IPS-15b (cell line): ENCODE measurements at regions not wholly inside any gene's neighbourhood (a gene's known extent, or its start where the extent isn't known, plus 50 kb on each side); places are given as distances from the start of the nearest gene placed in this dataset.
"Not testable (repeated sequence)": the region's sequence is repeated elsewhere in the genome, so short reads cannot be mapped to it uniquely, and the experiment has no call there.

Experiments
- H3K27me3 ChIP-seq: one replicate; pipeline ENCODE4 v1.6.1; 2013; ENCODE audit warnings: low read length; ENCODE audit not compliant: control insufficient read depth, insufficient read depth
- H3K36me3 ChIP-seq: one replicate; pipeline ENCODE4 v1.6.1; 2013; ENCODE audit warnings: low read length; ENCODE audit not compliant: control insufficient read depth, insufficient read depth
- H3K4me1 ChIP-seq: one replicate; pipeline ENCODE4 v1.6.1; 2013; ENCODE audit warnings: mild to moderate bottlenecking, low read length; ENCODE audit not compliant: control insufficient read depth, insufficient read depth
- H3K4me3 ChIP-seq: one replicate; pipeline ENCODE4 v1.5.1; 2013; ENCODE audit warnings: low read depth, low read length
- H3K9ac ChIP-seq: one replicate; pipeline ENCODE4 v1.6.1; 2013; ENCODE audit warnings: low read depth, mild to moderate bottlenecking, low read length
- H3K9me3 ChIP-seq: one replicate; pipeline ENCODE4 v1.6.1; 2013; ENCODE audit warnings: mild to moderate bottlenecking, low read length; ENCODE audit not compliant: control insufficient read depth, insufficient read depth

DNA sequence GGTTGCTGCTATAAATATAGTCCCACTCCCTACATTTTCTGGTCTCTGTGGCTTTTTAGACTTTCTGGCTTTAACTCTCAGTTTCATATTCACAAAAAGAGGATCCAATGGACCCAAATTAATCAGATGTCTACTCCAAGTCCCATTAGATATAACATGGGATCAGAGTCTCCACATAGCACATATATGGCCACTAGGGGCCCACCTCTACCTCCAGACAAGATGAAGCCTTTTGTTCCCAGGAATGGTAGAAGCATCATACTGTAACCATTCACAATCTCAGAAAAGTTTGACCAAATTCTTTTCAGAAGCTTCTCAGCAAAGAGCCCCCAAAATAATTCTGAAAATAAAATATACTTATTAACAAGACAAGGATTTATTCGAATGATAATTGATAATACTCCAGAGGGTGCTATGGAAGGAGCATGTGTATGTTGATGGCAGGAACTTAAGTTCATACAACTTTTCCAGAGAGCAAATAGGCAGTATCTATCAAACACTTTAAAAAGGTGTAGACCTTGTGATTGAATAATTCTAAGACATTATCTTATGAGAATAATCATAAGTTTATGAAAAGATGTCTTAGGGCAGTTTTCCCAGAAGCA is 382.3 kb upstream of the CRIM1 start:
- no peaks in the 10 kb centered on the region for H3K27me3 ChIP-seq
- no peaks in the 10 kb centered on the region for H3K4me1 ChIP-seq
- no peaks in the 10 kb centered on the region for H3K36me3 ChIP-seq
- no peak overlapping the region for H3K9ac ChIP-seq
- no peaks in the 10 kb centered on the region for H3K9me3 ChIP-seq
- no peak overlapping the region for H3K4me3 ChIP-seq

DNA sequence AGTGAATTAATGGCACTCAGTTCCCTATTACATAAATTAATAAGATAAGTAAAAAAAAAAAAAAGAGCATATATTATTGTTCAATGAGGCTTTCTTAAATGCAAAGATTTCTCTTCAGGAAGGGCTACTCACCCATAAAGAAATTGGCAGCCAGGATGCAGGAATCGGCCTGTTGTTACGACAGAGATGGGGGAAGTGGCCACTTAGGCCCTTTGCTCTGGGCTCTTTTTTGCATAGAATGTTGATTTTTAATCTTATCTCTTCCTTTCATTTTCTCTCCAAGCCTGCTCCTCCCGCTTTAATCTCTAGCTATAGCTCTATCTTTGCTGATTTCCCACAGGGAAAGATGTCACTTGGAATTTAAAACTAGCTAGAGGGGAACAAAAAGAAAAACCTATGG is 391.8 kb upstream of the CRIM1 start:
- no peak overlapping the region for H3K9ac ChIP-seq
- H3K9me3 ChIP-seq = no peaks in the 10 kb centered on the region
- no peak overlapping the region for H3K4me3 ChIP-seq
- no peaks in the 10 kb centered on the region for H3K4me1 ChIP-seq
- no peaks in the 10 kb centered on the region for H3K36me3 ChIP-seq
- H3K27me3 ChIP-seq = no peaks in the 10 kb centered on the region

DNA sequence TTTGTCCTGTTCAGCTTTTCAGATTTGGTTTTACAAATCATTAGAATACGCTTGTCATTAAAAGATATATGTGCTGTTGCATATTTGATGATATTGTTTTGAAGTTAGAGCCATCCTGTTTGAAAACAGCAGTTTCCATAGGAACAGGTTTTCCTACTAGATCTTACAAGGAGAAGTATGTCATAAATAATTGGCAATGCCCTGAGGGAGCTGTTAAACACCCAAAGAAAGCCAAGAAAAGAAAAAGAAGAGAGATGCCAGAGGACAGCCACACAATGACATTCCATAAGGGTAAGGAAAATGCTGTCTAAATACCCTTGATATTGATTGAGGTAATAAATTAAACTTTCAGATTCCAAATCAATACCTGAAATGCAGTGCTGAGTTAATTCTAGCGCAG is 392.2 kb upstream of the CRIM1 start:
- no peaks in the 10 kb centered on the region for H3K9me3 ChIP-seq
- no peak overlapping the region for H3K9ac ChIP-seq
- no peak overlapping the region for H3K4me3 ChIP-seq
- no peaks in the 10 kb centered on the region for H3K4me1 ChIP-seq
- H3K36me3 ChIP-seq = no peaks in the 10 kb centered on the region
- no peaks in the 10 kb centered on the region for H3K27me3 ChIP-seq

DNA sequence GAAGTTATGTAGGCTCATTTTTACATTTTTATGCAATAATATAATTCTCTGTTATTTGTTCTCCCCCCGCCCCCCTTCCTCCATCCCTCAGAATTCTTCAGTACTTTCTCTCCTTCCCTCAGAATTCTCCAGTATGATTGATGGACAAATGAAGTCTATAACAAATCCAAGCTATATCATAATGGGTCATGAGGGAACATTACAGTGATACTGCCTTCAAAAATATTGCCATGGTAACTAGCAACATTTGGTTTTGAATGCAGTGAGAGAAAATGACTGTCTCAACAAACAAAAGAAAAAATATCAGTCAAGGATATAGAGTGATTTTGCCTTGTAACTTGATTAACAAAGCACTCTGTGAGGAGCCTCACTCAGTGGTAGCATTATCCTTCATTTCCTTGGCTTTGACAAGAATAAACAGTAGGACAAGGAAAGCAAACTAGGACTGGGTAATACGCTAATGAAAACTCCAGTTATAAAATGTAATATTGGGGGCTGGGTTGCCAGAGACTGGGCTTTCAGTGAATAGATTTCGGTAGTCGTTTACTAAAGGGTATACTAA is 392.9 kb upstream of the CRIM1 start:
- Histone ChIP-seq H3K36me3 (no peaks in the 10 kb centered on the region), H3K27me3 (no peaks in the 10 kb centered on the region), H3K9ac (no peak overlapping the region), H3K4me3 (no peak overlapping the region), H3K4me1 (no peaks in the 10 kb centered on the region), H3K9me3 (no peaks in the 10 kb centered on the region)

DNA sequence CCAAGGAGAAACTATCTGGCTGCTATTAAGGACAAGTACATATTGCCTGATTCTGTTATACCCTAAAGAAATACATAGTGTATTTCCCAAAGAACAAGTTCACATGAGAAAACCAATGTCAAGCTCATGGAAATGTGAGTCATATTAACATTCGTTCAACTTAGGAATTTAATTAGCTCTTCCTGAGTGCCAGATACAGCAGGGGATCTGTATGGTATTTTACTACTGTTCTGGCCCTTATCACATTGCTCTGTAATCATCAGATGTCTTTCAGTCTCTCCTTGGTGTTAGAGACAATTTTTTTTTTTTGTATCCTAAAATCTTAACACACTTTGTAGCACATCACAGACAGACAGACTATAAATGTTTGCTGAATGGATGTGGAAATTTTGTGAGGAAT is 395.0 kb upstream of the CRIM1 start:
- Histone ChIP-seq H3K4me3 (no peak overlapping the region), H3K36me3 (no peaks in the 10 kb centered on the region), H3K9me3 (no peaks in the 10 kb centered on the region), H3K4me1 (no peaks in the 10 kb centered on the region), H3K9ac (no peak overlapping the region), H3K27me3 (no peaks in the 10 kb centered on the region)

DNA sequence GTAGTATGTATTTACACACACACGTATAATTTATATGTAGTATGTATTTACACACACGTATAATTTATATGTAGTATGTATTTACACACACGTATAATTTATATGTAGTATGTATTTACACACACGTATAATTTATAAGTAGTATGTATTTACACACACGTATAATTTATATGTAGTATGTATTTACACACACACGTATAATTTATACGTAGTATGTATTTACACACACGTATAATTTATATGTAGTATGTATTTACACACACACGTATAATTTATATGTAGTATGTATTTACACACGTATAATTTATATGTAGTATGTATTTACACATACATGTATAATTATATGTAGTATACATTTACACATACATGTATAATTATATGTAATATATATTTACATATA is 398.5 kb upstream of the CRIM1 start:
- H3K36me3 ChIP-seq = not testable (repeated sequence)

DNA sequence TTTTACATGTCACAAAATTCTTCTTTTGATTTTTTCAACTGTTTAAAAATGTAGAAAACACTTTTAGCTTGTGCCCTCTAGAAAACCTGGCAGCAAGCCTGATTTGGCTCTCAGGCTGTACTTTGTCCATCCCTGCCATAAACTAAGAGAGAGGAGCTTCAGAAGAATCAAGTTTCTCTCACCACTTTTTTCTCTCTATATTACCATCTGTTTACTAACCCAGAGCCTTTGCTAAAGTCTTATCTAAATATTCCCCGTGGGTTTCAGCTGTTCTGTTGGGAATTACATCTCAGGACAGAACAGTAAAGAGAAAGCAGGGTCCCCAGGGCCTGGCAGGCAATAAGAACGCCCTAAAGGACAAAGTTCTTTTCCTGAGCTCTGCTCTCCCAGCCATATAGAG is 409.1 kb upstream of the CRIM1 start:
- no peaks in the 10 kb centered on the region for H3K9me3 ChIP-seq
- no peaks in the 10 kb centered on the region for H3K36me3 ChIP-seq
- H3K4me3 ChIP-seq = no peak overlapping the region
- H3K4me1 ChIP-seq = no peaks in the 10 kb centered on the region
- H3K27me3 ChIP-seq = no peaks in the 10 kb centered on the region
- H3K9ac ChIP-seq = no peak overlapping the region

More for the DNA sequence above, 398.5 kb upstream of the CRIM1 start:
- not testable (repeated sequence) for H3K9ac ChIP-seq, H3K4me1 ChIP-seq, H3K27me3 ChIP-seq, H3K4me3 ChIP-seq, H3K9me3 ChIP-seq

DNA sequence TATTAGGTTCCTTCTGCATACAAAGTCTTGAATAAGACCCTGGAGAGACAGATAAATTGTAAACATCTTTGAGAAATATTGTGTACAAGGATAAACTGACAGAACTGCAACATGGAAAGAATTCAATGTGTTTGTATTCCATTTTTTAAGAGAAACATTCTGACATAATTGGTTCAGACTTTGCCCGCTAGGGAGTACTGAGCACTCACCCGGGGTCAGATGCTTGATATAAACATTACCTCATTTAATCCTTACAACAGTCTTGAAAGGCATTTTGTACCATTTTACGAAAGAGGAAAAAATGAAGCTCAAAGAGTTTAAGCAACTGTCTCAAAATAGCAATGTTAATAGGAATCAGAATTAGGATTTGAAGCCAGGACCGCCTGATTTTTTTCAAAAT is 416.7 kb upstream of the CRIM1 start:
- Histone ChIP-seq H3K9me3 (no peaks in the 10 kb centered on the region), H3K4me3 (no peak overlapping the region), H3K36me3 (no peaks in the 10 kb centered on the region), H3K27me3 (no peaks in the 10 kb centered on the region), H3K9ac (no peak overlapping the region), H3K4me1 (no peaks in the 10 kb centered on the region)

DNA sequence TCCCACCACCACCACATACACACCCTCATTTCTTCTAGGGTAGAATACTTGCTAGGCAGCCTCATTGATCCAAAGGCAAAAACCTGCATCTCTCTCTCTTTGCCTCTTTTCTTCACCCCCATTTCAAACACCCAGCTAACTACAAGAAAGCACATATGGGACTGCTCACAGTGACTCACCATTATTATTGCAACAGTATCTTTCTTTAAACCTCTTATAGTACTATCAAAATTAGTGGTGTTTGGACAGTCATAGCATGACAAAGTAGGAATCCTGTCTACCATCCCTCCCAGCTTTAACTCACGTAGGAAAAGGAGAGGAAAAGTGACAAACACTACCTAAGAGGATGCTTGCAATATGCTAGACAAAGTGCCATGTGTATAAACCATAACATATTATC is 422.5 kb upstream of the CRIM1 start:
- no peaks in the 10 kb centered on the region for H3K36me3 ChIP-seq
- H3K9ac ChIP-seq = no peak overlapping the region
- H3K9me3 ChIP-seq = no peaks in the 10 kb centered on the region
- no peaks in the 10 kb centered on the region for H3K4me1 ChIP-seq
- H3K4me3 ChIP-seq = no peak overlapping the region
- no peaks in the 10 kb centered on the region for H3K27me3 ChIP-seq

DNA sequence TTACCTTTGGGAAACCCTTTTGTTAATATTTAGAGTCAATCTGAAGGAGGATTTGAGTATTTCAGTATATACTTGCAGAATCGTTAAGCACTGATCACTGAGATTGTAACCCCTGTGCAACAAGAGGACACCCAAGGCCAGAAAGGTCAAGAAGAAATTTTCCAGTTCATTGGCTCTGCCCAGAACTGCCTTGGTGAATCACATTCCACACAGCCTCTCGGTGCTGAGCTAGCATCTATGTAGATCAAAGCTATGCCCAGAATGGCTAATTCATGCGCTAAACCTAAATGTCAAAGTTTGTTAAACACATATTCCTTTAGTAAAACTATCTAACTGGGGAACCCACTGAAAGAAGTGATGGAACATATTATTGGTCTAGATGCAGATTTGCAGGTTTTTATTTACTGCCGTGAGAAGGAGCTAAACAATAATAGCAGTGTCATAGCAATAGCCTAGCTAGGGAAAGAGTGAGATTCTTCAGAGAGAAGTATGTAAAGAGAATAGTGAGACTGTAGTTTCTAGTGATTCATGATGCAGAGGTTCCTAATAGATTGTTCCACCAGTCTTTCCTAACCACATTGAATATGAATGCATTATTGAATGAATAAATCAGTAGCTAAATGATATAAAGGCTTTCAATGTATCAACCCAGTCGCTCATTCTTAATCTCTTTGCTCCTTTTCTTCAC is 423.2 kb upstream of the CRIM1 start:
- no peaks in the 10 kb centered on the region for H3K9me3 ChIP-seq
- no peaks in the 10 kb centered on the region for H3K4me1 ChIP-seq
- no peak overlapping the region for H3K4me3 ChIP-seq
- H3K9ac ChIP-seq = no peak overlapping the region
- H3K36me3 ChIP-seq = no peaks in the 10 kb centered on the region
- H3K27me3 ChIP-seq = no peaks in the 10 kb centered on the region

DNA sequence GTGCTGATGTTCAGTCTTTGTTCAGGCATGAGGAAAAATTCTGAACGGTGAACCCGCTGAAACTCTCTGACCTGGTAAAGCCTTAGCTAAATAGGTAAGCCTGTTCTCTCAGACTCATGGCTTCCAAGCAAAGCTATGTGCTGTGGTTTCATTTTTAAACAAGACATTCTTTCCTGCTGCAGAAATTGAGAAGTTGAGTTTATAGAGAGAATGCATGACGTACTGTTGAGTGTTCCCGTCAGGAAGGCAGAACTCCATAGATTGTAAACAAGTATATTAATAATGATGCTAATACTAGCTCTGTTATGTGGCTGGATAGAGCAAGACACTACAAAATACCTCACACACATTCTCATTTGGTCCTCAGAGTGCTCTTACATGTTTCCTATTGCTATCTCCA is 424.0 kb upstream of the CRIM1 start:
- Histone ChIP-seq H3K9me3 (no peaks in the 10 kb centered on the region), H3K4me1 (no peaks in the 10 kb centered on the region), H3K36me3 (no peaks in the 10 kb centered on the region), H3K9ac (no peak overlapping the region), H3K4me3 (no peak overlapping the region), H3K27me3 (no peaks in the 10 kb centered on the region)

DNA sequence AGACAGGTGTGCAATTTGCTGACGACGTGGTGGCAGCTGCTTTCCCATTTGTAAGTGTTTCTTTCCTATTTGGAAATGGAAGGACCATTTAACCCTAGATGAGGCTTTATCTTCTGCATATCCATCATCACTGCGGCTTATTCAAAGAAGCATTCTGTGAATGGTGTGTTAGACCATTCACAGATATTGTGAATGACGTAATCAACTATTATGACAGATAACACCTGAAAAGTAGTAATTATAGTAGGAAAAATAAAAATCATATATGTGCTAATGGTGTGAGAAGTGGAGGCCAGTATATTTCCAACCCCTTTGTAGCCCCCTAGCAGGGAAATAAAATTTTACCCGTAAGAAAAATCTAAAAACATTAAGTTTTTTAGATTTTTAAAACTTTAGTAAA is 424.5 kb upstream of the CRIM1 start:
- H3K36me3 ChIP-seq = no peaks in the 10 kb centered on the region
- no peak overlapping the region for H3K9ac ChIP-seq
- no peak overlapping the region for H3K4me3 ChIP-seq
- H3K27me3 ChIP-seq = no peaks in the 10 kb centered on the region
- H3K4me1 ChIP-seq = no peaks in the 10 kb centered on the region
- no peaks in the 10 kb centered on the region for H3K9me3 ChIP-seq
